ENCODE measurements at regions not wholly inside any gene's neighbourhood (a gene's known extent, or its start where the extent isn't known, plus 50 kb on each side); places are given as distances from the start of the nearest gene placed in this dataset.

GRCh38 chr13:97797553-97797952 is 155.9 kb upstream of the IPO5 start:
- Histone ChIP-seq H4K8ac (ENCODE audit: extremely low read depth, insufficient read depth, low read length) (no peak overlapping the region), H3K18ac (ENCODE audit: extremely low read depth, low read length) (no peak overlapping the region), H3K9me3 (ENCODE audit: insufficient read depth in 2 of 2, low read depth in 1 of 2, low read length in 1 of 2) (peaks cover 18 to 20% of the 10 kb centered on the region in 2 experiments), H3K9ac (replicated peaks in 1 of 4; ENCODE audit: extremely low read depth in 1 of 4, low read depth in 3 of 4, low read length in 3 of 4) (no peak overlapping the region), H3K4me2 (ENCODE audit: insufficient read depth in 1 of 2, low read depth in 2 of 2, low read length in 2 of 2) (no peak overlapping the region), H4K91ac (replicated peaks; ENCODE audit: insufficient read length, low read length) (no peak overlapping the region), H2AK5ac (ENCODE audit: low read depth, low read length) (no peak overlapping the region), H3K23me2 (ENCODE audit: low read depth, low read length) (no peaks in the 10 kb centered on the region), H2BK5ac (ENCODE audit: low read depth, low read length) (no peak overlapping the region), H3K23ac (ENCODE audit: insufficient read length) (no peak overlapping the region), H2BK20ac (ENCODE audit: low read length) (no peak overlapping the region), H3K79me1 (ENCODE audit: low read depth, low read length) (no peaks in the 10 kb centered on the region), H3K4me1 (replicated peaks in 1 of 4; ENCODE audit: control insufficient read depth in 3 of 4, insufficient read depth in 4 of 4, low read length in 3 of 4) (no peaks in the 10 kb centered on the region), H2AFZ (ENCODE audit: low read length) (no peak overlapping the region), H3K14ac (ENCODE audit: insufficient read length) (no peak overlapping the region), H3K4me3 (ENCODE audit: extremely low read depth in 1 of 4, insufficient read depth in 2 of 4, low read depth in 3 of 4, low read length in 4 of 4) (no peak overlapping the region), H3K79me2 (ENCODE audit: control insufficient read depth in 1 of 2, insufficient read depth in 2 of 2, low read length in 2 of 2) (no peaks in the 10 kb centered on the region), H3K36me3 (ENCODE audit: control insufficient read depth in 2 of 4, insufficient read depth in 4 of 4, low read length in 3 of 4) (no peaks in the 10 kb centered on the region), H2BK12ac (ENCODE audit: low read depth, low read length) (no peak overlapping the region), H2BK15ac (ENCODE audit: low read length) (no peak overlapping the region), H3K56ac (replicated peaks; ENCODE audit: insufficient read length, low read depth, low read length) (no peak overlapping the region), H3K4ac (replicated peaks; ENCODE audit: insufficient read length, low read depth, low read length) (no peak overlapping the region), H2BK120ac (replicated peaks; ENCODE audit: low read depth, low read length) (no peak overlapping the region), H3K27ac (ENCODE audit: low read depth, low read length) (no peak overlapping the region), H4K5ac (ENCODE audit: insufficient read length, low read depth, low read length) (no peak overlapping the region), H3K27me3 (replicated peaks in 1 of 4; ENCODE audit: control insufficient read depth in 3 of 4, extremely low read depth in 1 of 4, insufficient read depth in 3 of 4, low read length in 3 of 4) (no peaks in the 10 kb centered on the region), H4K20me1 (replicated peaks in 1 of 2; ENCODE audit: control insufficient read depth in 1 of 2, insufficient read depth in 2 of 2, low read length in 2 of 2) (no peaks in the 10 kb centered on the region)
- no peak for DNase-seq (ENCODE audit: low read depth in 1 of 2, low spot score in 2 of 2)
- FAIRE-seq = no peak
- ChIA-PET CTCF (ENCODE audit: partially characterized antibody) (interaction anchor here (0.8 to 3.7 kb wide), 5 partner anchors 11 to 229 kb away, joined by 3 to 19 read pairs (median 4); no protein-coding TSS in a partner anchor), POLR2A (ENCODE audit: partially characterized antibody) (no interaction called here)
- 93% methylated on average over 4 of the region's 4 CpGs; no CpG with 5 or more reads in 1 of the 2 experiments for WGBS, 2 experiments (ENCODE audit: extremely low coverage in 1 of 2, insufficient coverage in 1 of 2, insufficient read length in 1 of 2, insufficient replicate concordance in 2 of 2, low coverage in 1 of 2, low lambda C conversion rate in 2 of 2, missing lambda C conversion rate in 1 of 2)
- TF ChIP-seq ATF3 (IDR thresholded peaks at IDR 0.05; ENCODE audit: insufficient read depth, low read depth, low read length) (no peak), HDAC2 (IDR thresholded peaks at IDR 0.05; ENCODE audit: borderline replicate concordance in 1 of 2, low read depth in 2 of 2, low read length in 2 of 2) (no peak), GABPA (IDR thresholded peaks at IDR 0.05; ENCODE audit: borderline replicate concordance, insufficient read depth, low read length) (no peak), SIX5 (IDR thresholded peaks at IDR 0.05; ENCODE audit: low read depth, low read length) (no peak), FOSL1 (IDR thresholded peaks at IDR 0.05; ENCODE audit: insufficient read depth, low read depth, low read length) (no peak), PHF8 (conservative IDR thresholded peaks at IDR 0.05; ENCODE audit: low read depth, low read length) (no peak), CTBP2 (IDR thresholded peaks at IDR 0.05; ENCODE audit: borderline replicate concordance, insufficient read depth, insufficient read length, low read length) (no peak), CEBPB (IDR thresholded peaks at IDR 0.05; ENCODE audit: low read depth, low read length) (no peak), EZH2 (IDR thresholded peaks at IDR 0.05; ENCODE audit: low read depth, low read length, severe bottlenecking) (no peak), TAF7 (optimal IDR thresholded peaks at IDR 0.05; ENCODE audit: borderline replicate concordance, low read depth, low read length) (no peak), RNF2 (IDR thresholded peaks at IDR 0.05; ENCODE audit: borderline replicate concordance, low read depth, low read length, missing control alignments, poor library complexity, severe bottlenecking) (no peak), EGR1 (IDR thresholded peaks at IDR 0.05; ENCODE audit: borderline replicate concordance, low read depth, low read length) (no peak), SIRT6 (IDR thresholded peaks at IDR 0.05; ENCODE audit: low read length) (no peak), ASH2L (IDR thresholded peaks at IDR 0.05; ENCODE audit: low read length) (no peak)
